Activated CD4-positive, CD25-positive, alpha-beta regulatory T cell treated with anti-CD3 and anti-CD28 coated beads, Interleukin-2, amount 50 U/mL, for 24 hours (primary cell): ENCODE measurements at regions not wholly inside any gene's neighbourhood (a gene's known extent, or its start where the extent isn't known, plus 50 kb on each side); places are given as distances from the start of the nearest gene placed in this dataset.
"Not testable (repeated sequence)": the region's sequence is repeated elsewhere in the genome, so short reads cannot be mapped to it uniquely, and the experiment has no call there.

Source experiments
- ATAC-seq, 2 donors: fragments of 150-1000 bp; cut with Tn5 transposase; one replicate each; pipeline ENCODE4 v1.10.0; 2021; ENCODE audit warnings: mild to moderate bottlenecking in 1 of 2, moderate library complexity in 1 of 2

- ATAC-seq = no peak
Measured at GRCh38 chr13:70616847-70617246, 508.6 kb upstream of the KLHL1 start.

DNA sequence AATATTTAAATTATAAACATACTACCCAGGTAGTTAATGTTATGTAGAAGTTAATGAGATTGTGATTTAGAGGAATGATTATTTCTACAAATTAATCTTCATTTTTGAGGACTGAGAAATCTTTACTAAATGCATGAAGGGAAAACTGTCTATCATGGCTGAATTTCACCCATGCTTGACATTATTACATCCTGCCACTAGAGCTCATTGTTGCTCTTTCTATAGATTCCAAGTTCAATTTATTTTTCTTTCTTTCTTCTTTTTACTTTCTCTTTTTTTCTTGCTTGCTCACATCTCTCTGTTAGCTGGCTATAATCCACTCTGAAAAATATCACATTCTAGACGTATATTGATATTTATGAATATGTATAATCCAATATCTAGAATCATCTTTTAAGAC lies 505.0 kb upstream of the KLHL1 start:
- ATAC-seq = no peak

- no peak for ATAC-seq
Measured at GRCh38 chr13:70612881-70613280, 504.6 kb upstream of the KLHL1 start.

GRCh38 chr13:70604448-70604847 lies 496.2 kb upstream of the KLHL1 start:
- no peak for ATAC-seq

DNA sequence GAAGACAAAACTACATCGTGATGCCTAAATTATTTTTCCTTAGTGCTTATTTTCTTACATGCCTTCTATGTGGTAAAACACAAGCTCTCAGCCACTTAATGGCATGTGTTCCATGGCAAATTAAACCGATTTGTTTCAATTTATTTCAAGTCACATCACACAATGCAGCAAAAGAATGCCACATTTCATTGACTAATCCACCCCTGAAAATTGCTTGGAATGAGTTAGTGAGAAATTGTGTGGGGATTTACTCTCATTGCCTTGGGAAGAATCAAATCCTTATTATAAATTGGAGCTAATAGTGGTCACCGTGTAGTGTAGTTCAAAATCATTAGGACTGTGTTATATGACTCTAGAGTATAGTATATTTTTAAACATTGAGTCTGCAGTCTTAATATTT lies 485.5 kb upstream of the KLHL1 start:
- ATAC-seq = no peak

GRCh38 chr13:70585109-70585508 lies 476.9 kb upstream of the KLHL1 start:
- ATAC-seq = no peak

DNA sequence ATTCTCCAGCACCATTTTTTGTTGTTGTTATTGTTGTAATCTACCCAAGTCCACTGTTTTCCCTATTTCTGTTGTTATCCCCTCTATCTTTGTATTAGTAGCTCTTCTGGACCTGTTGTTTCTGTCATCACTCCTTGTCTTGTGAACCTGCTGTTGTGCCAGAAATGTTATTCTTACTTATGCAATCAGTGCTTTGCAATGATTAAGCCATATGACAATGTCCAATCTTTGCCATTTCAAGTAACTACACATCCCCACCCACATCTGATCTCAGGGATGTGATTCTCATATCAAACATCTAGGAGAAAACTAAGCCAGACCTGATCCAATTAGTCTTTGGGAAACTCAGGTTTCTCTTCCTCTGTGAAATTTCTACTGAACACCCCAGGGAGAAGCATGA lies 472.6 kb upstream of the KLHL1 start:
- no peak for ATAC-seq

GRCh38 chr13:70579941-70580340 lies 471.7 kb upstream of the KLHL1 start:
- ATAC-seq = no peak

DNA sequence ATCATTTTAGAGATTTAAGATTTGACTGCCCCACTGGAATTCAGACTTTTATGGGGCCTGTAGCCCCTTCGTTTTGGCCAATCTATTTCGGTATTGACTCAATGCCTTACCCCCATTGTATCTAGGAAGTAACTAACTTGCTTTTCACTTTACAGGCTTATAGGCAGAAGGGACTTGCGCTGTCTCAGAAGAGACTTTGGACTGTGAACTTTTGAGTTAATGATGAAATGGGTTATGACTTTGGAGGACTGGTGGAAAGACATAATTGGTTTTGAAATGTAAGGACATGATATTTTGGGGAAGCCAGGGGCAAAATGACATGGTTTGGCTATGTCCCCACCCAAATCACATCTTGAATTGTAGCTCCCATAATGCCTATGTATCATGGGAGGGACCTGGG lies 463.0 kb upstream of the KLHL1 start:
- no peak for ATAC-seq

- ATAC-seq = no peak
Measured at GRCh38 chr13:70568571-70568970, 460.3 kb upstream of the KLHL1 start.

DNA sequence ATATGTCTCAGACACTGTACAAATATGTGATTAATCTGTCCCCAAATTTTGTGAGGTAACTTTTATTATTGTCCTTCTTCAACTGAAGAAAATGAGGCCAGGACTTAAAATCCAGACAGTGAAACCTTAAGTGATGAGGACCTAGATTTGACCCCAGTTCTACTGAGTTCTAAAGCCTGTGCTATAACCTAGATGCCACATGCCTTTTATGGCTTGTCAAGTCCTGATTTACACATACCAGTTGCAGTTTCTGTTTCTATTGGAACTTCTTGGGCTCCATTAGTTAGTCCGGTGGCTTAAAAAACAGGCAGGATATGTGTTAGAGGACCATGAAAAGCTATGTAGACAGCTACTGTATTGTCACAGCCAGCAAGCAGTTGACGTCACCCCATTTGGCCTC lies 436.5 kb upstream of the KLHL1 start:
- ATAC-seq = no peak

GRCh38 chr13:70541451-70541850 lies 433.2 kb upstream of the KLHL1 start:
- ATAC-seq = no peak

- ATAC-seq = no peak
Measured at GRCh38 chr13:70534466-70534865, 426.2 kb upstream of the KLHL1 start.

DNA sequence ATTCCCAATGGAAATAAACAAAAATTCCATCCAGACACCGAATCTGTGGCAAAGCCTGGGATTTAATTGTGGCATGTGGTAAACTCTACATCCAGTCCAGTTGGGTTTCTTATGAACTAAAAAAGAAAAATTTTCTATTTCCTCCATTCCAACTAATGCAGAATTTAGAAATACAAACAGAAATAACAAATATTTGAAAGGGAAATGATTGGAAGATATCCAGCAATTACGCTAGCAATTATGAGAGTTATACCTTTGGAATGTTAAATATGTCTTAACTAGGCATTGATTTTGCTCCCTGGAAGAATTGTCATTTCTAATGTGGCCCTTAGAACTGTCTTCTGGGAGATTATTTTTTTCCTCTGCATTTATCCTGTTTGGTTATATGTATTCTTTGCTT lies 421.4 kb upstream of the KLHL1 start:
- ATAC-seq = no peak

DNA sequence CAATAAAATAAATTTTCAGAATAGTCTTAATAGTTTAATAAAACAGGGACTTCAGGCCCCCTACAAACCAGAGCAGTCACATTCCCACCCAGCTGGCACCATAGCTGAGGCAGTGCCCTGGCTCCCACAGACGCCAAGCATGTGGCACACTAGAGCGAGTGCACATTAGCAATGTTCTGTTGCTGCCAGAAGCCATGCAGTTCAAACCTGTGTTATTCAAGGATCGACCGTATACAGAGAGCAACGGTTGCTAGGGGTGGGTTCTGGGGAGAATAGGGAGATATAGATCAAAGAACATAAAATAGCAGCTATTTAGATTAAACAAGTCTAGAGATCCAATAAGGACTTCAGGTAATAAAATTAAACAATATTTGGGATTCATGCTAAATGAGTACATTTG lies 419.3 kb upstream of the KLHL1 start:
- ATAC-seq = no peak

DNA sequence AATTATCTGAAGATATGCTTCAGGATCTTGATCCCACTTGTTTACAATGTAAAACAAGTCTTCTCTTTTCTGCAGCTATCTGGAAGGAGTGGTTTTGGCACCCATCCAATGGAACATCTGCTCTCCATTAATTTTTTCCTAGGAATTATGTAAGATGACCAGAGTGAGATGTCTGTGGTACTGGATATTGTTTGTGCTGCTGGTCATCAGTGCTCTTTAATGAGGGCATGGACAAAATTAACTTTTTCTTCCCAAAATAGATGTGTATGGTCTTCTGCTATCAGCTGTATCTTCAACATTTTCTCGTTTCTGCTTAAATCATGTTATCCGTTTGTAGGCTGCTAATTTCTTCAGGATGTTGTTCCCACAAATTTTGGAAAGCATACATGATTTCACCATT lies 415.4 kb upstream of the KLHL1 start:
- ATAC-seq = no peak

GRCh38 chr13:70520275-70521036 lies 412.2 kb upstream of the KLHL1 start:
- ATAC-seq = no peak

DNA sequence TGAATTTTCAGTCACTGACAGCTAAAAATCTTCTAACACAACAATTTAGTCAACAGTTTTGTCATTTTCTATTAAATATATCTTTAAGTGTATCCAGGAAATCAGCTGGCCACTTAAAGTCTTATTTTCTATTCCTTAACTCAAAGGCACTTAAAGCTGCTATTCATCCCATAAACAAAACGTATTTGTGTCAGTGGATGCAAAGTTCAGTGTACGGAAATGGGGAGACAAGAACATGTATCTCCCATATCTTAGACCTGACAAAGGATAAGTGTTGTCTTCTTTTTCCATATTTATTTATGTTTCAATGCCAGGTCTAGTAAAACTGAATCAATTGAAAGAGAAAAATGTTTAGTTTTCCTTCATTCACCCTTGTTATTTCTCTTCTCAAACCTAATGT lies 409.8 kb upstream of the KLHL1 start:
- ATAC-seq = no peak

DNA sequence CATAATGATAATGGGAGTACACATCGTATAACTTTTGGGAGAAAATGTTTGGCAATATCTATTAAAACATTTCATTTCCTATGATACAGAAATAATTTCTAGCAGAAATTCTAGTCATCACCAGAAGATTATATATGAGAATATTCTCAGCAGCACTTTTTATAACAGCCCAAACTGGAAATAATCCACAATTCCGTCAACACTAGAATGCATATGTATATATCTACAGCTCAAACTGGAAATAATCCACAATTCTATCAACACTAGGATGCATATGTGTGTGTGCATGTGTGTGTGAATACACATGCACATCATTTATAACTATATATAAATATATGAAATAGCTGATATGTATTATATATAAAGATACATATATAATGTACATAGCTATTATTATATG lies 408.0 kb upstream of the KLHL1 start:
- ATAC-seq = no peak

DNA sequence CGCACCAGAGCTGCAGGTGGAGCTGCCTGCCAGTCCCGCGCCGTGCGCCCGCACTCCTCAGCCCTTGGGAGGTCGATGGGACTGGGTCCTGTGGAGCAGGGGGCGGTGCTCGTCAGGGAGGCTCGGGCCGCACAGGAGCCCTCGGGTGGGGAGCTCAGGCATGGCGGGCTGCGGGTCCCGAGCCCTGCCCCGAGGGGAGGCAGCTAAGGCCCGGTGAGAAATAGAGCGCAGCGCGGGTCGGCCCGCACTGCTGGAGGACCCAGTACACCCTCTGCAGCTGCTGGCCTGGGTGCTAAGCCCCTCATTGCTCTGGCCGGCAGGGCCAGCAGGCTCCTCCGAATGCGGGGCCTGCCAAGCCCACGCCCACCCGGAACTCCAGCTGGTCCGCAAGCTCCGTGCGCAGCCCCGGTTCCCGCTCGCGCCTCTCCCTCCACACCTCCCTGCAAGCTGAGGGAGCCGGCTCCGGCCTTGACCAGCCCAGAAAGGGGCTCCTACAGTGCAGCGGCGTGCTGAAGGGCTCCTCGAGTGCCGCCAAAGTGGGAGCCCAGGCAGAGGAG lies 403.7 kb upstream of the KLHL1 start:
- ATAC-seq = not testable (repeated sequence)

DNA sequence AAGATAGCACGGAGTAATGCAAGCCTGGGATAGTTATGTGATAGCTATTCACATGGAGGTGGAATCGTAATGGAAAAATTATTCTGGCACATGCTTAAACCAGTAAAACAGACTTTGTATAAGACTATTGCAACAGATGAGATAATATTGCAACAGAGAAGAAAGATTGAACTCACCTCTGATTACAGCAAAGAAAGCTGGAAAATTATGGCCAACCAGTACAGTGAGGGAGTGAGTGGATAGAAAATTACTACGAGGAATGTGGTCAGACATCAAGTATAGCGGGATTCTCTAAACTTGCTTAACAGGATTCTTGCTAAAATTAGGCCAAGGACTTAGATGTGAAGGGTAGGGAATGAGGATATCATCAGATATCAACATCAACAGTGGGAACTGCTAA lies 397.6 kb upstream of the KLHL1 start:
- ATAC-seq = no peak

DNA sequence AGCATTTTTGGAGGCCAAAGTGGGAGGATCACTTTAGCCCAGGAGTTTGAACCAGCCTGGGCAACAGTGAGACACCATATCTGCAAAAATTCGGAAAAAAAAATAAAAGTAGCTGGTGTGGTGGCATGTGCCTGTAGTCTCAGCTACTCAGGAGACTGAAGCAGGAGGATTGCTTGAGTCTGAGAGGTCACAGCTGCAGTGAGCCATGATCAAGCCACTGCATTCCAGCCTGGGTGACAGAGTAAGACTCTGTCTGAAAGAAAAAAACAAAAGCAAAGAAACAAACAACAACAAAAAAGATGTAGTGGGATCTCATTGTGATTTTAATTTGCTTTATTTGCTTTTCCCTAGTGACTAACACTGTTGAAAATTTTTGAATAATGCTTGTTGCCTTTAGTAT lies 394.7 kb upstream of the KLHL1 start:
- ATAC-seq = no peak

DNA sequence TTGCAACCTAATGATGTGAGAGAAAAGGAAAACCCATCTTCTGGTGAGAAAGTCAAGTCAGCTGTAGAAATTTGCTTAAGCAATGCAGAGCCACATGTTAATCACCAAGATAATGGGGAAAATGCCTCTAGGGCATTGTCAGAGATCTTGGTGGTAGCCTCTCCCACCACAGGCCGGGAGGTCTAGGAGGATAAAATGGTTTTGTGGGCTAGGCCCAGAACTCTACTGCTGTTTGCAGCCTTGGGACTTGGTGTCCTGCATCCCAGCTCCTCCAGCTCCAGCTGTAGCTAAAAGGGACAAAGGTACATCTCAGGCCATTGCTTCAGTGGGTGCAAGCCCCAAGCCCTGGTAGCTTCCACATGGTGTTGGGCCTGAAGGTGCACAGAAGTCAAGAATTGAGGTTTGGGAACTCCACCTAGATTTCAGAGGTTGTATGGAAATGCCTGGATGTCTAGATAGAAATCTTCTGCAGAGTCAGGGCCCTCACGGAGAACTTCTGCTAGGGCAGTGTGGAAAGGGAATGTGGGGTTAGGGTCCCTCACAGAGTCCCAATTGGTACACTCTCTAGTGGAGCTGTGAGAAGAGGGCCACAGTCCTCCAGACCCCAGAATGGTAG lies 382.2 kb upstream of the KLHL1 start:
- ATAC-seq = no peak

DNA sequence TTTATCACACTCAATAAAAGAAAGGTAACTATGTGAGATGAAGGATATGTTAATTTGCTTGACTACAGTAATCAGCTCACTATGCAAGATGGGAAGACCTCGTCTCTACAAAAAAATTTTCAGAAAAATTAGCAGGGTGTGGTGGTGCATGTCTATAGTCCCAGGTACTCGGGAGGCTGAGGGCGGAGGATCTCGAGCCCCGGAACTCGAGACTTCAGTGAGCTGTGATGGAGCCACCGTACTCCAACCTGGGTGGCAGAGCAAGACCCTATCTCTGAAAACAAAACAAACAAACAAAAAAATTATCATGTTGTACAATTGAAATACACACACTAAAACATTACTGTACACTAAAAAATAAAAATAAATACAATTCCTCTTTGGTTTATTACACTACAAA lies 376.7 kb upstream of the KLHL1 start:
- ATAC-seq = no peak
